CD14-positive monocyte (primary cell): ENCODE measurements at regions not wholly inside any gene's neighbourhood (a gene's known extent, or its start where the extent isn't known, plus 50 kb on each side); places are given as distances from the start of the nearest gene placed in this dataset.

ENCODE experiments used
- DNase-seq, 3 donors: peaks; one replicate each; pipeline ENCODE4 v3.0.0-alpha.2; 2011 to 2022
- H2AFZ ChIP-seq: 2 replicates; pipeline ENCODE4 v1.6.0; 2012; ENCODE audit warnings: mild to moderate bottlenecking, low read depth, low read length, inconsistent platforms; ENCODE audit not compliant: insufficient read depth, poor library complexity, severe bottlenecking
- H3K27ac ChIP-seq, 2 donors: 1 replicate in 1 of 2; 2 replicates in 1 of 2; pipeline ENCODE4 v1.5.1; 2012 to 2013; ENCODE audit warnings: low read length in 2 of 2, control low read depth in 1 of 2, inconsistent platforms in 1 of 2, low read depth in 1 of 2, mild to moderate bottlenecking in 1 of 2
- H3K27me3 ChIP-seq, 2 donors: one replicate each; pipeline versions ENCODE4 v1.6.0 to v1.6.1; 2011 to 2013; ENCODE audit warnings: low read length in 2 of 2; ENCODE audit not compliant: control insufficient read depth in 2 of 2, insufficient read depth in 2 of 2
- H3K36me3 ChIP-seq, 2 donors: replicated peaks in 1 of 2; 1 replicate in 1 of 2; 2 replicates in 1 of 2; pipeline versions ENCODE4 v1.5.1 to v1.6.1; 2012 to 2013; ENCODE audit warnings: low read length in 2 of 2, control low read depth in 1 of 2, inconsistent platforms in 1 of 2, mild to moderate bottlenecking in 1 of 2; ENCODE audit not compliant: insufficient read depth in 2 of 2, control insufficient read depth in 1 of 2
- H3K4me1 ChIP-seq, 2 donors: 1 replicate in 1 of 2; 2 replicates in 1 of 2; pipeline versions ENCODE4 v1.5.1 to v1.6.1; 2012 to 2013; ENCODE audit warnings: low read length in 2 of 2, control low read depth in 1 of 2, inconsistent platforms in 1 of 2, mild to moderate bottlenecking in 1 of 2, moderate library complexity in 1 of 2; ENCODE audit not compliant: insufficient read depth in 2 of 2, control insufficient read depth in 1 of 2
- H3K4me2 ChIP-seq: replicated peaks from 2 replicates; pipeline ENCODE3; 2012; ENCODE audit warnings: low read length, moderate library complexity, mild to moderate bottlenecking; ENCODE audit not compliant: poor library complexity, severe bottlenecking; ENCODE audit errors: extremely low read depth
- H3K4me3 ChIP-seq, 3 experiments: fragments of 200-600 bp in 1 of 3; sonication (generic) in 1 of 3; replicated peaks in 1 of 3; 1 replicate in 2 of 3; 2 replicates in 1 of 3; pipeline ENCODE4 v1.5.1; 2011 to 2013; ENCODE audit warnings: low read length in 3 of 3, mild to moderate bottlenecking in 3 of 3, control low read depth in 2 of 3, low read depth in 2 of 3, inconsistent platforms in 1 of 3, moderate library complexity in 1 of 3
- H3K79me2 ChIP-seq: 2 replicates; pipeline ENCODE4 v1.6.0; 2012; ENCODE audit warnings: mild to moderate bottlenecking, control low read depth, inconsistent platforms, low read length, moderate library complexity; ENCODE audit not compliant: insufficient read depth
- H3K9ac ChIP-seq: 2 replicates; pipeline ENCODE4 v1.6.0; 2017; ENCODE audit warnings: low read length, mild to moderate bottlenecking; ENCODE audit not compliant: insufficient read depth, poor library complexity, severe bottlenecking
- H3K9me3 ChIP-seq, 2 donors: replicated peaks in 1 of 2; 1 replicate in 1 of 2; 2 replicates in 1 of 2; pipeline versions ENCODE4 v1.5.1 to v1.6.1; 2012 to 2013; ENCODE audit warnings: low read length in 2 of 2, control low read depth in 1 of 2; ENCODE audit not compliant: control insufficient read depth in 1 of 2, insufficient read depth in 1 of 2
- H4K20me1 ChIP-seq: 2 replicates; pipeline ENCODE4 v1.6.0; 2012; ENCODE audit warnings: mild to moderate bottlenecking, low read length, control low read depth, moderate library complexity; ENCODE audit not compliant: insufficient read depth
- H3K27ac Mint-ChIP-seq, 7 donors: one replicate each; pipeline ENCODE4 v1.8.0; 2020; ENCODE audit warnings: mild to moderate bottlenecking in 7 of 7, mixed read lengths in 7 of 7, moderate library complexity in 6 of 7, inconsistent platforms in 2 of 7
- H3K27me3 Mint-ChIP-seq, 3 donors: one replicate each; pipeline ENCODE4 v1.8.0; 2021 to 2022; ENCODE audit warnings: low read depth in 3 of 3, mild to moderate bottlenecking in 3 of 3, mixed read lengths in 3 of 3, moderate library complexity in 3 of 3, inconsistent platforms in 1 of 3
- H3K36me3 Mint-ChIP-seq, 2 donors: one replicate each; pipeline ENCODE4 v1.8.0; 2020; ENCODE audit warnings: mixed read lengths in 2 of 2, inconsistent platforms in 1 of 2, mild to moderate bottlenecking in 1 of 2
- H3K4me1 Mint-ChIP-seq: one replicate; pipeline ENCODE4 v1.8.0; 2020; ENCODE audit warnings: mild to moderate bottlenecking, mixed read lengths
- H3K4me3 Mint-ChIP-seq, 2 donors: one replicate each; pipeline ENCODE4 v1.8.0; 2020; ENCODE audit warnings: mild to moderate bottlenecking in 2 of 2, mixed read lengths in 2 of 2, moderate library complexity in 1 of 2
- H3K9me3 Mint-ChIP-seq, 7 donors: one replicate each; pipeline ENCODE4 v1.8.0; 2020 to 2022; ENCODE audit warnings: mixed read lengths in 7 of 7, mild to moderate bottlenecking in 6 of 7, moderate library complexity in 6 of 7, inconsistent platforms in 2 of 7
- WGBS: methylation state at CpG from one replicate; pipeline ENCODE4 v1.1.5; 2013; ENCODE audit warnings: missing lambda C conversion rate; ENCODE audit not compliant: insufficient coverage; 5-methylcytosine and 5-hydroxymethylcytosine counted together
- intact Hi-C, 2 donors: fragments of 100-400 bp; cut with micrococcal nuclease; formaldehyde crosslinking; loops; one replicate each; pipeline versions ENCODE4 v1.15.0 to v1.15.1; 2023
- TF ChIP-seq, protein P1 (sequence below): fragments of 200-600 bp; IDR thresholded peaks from one replicate; pipeline ENCODE4 v1.8.0; 2022; ENCODE audit warnings: antibody characterized with exemption, mild to moderate bottlenecking

DNA sequence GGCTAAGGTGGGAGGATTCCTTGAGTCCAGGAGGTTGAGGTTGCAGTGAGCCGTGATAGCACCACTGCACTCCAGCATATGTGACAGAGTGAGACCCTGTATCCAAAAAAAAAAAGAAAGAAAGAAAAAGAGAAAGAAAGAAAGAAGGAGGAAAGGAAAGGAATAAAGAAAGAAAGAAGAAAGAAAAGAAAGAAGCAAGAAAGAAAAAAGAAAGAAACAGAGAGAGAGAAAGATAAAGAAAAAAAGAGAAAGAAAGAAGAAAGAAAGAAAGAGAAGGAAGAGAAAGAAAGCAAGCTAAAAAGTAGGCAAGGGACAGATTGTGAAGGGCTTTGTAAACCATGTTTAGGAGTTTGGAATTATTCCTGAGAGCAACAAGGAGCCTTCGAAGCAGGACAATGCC lies 80.1 kb downstream of the MAB21L3 start:
- Mint-ChIP-seq H3K4me1 (no peaks in the 10 kb centered on the region), H3K9me3 (peaks cover 0 to 8% (median 1%) of the 10 kb centered on the region in 7 donors), H3K36me3 (no peaks in the 10 kb centered on the region), H3K27ac (no peak overlapping the region), H3K4me3 (no peak overlapping the region), H3K27me3 (peaks cover 5 to 9% (median 7%) of the 10 kb centered on the region in 3 donors)
- TF ChIP-seq, protein P1, sequence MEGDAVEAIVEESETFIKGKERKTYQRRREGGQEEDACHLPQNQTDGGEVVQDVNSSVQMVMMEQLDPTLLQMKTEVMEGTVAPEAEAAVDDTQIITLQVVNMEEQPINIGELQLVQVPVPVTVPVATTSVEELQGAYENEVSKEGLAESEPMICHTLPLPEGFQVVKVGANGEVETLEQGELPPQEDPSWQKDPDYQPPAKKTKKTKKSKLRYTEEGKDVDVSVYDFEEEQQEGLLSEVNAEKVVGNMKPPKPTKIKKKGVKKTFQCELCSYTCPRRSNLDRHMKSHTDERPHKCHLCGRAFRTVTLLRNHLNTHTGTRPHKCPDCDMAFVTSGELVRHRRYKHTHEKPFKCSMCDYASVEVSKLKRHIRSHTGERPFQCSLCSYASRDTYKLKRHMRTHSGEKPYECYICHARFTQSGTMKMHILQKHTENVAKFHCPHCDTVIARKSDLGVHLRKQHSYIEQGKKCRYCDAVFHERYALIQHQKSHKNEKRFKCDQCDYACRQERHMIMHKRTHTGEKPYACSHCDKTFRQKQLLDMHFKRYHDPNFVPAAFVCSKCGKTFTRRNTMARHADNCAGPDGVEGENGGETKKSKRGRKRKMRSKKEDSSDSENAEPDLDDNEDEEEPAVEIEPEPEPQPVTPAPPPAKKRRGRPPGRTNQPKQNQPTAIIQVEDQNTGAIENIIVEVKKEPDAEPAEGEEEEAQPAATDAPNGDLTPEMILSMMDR, result no peak
- no peaks in the 10 kb centered on the region for H4K20me1 ChIP-seq
- 92% methylated on average over 1 of the region's 2 CpGs for WGBS
- no peak overlapping the region for H2AFZ ChIP-seq
- no peak overlapping the region for H3K9ac ChIP-seq
- DNase-seq, result no peak
- intact Hi-C loops, result no loop called here
- H3K9me3 ChIP-seq, result no peaks in the 10 kb centered on the region
- H3K4me1 ChIP-seq, result no peaks in the 10 kb centered on the region
- no peaks in the 10 kb centered on the region for H3K79me2 ChIP-seq
- H3K4me2 ChIP-seq, result no peak overlapping the region
- H3K4me3 ChIP-seq, result no peak overlapping the region
- no peaks in the 10 kb centered on the region for H3K36me3 ChIP-seq
- H3K27ac ChIP-seq, result no peak overlapping the region
- H3K27me3 ChIP-seq, result peaks cover 0 to 2% of the 10 kb centered on the region in 2 donors

DNA sequence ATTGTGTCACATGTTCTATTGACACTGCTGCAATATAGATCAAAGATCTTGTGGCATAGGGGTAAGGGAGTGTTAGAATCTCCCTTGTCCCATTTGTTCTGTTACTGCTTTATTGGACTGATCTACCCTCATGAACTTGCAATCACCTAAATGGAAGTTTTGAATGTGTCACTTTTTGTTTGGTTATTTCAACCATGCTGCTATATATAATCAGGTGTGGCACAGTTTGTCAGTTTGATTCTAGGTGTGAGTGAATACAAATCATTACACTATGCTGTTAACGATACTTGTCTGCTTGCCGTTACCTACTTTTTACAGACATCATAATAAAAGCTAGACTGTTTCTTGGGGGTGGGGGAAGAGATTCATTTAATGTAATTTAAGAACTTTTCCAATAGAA lies 82.6 kb downstream of the MAB21L3 start:
- TF ChIP-seq, protein P1, result no peak
- Histone ChIP-seq H3K79me2 (no peaks in the 10 kb centered on the region), H4K20me1 (no peaks in the 10 kb centered on the region), H3K36me3 (no peaks in the 10 kb centered on the region), H3K9ac (no peak overlapping the region), H3K27ac (no peak overlapping the region), H3K27me3 (peaks cover 0 to 2% of the 10 kb centered on the region in 2 donors), H3K4me2 (no peak overlapping the region), H3K9me3 (no peaks in the 10 kb centered on the region), H2AFZ (no peak overlapping the region), H3K4me3 (no peak overlapping the region), H3K4me1 (no peaks in the 10 kb centered on the region)
- intact Hi-C loops, result no loop called here
- Mint-ChIP-seq H3K4me3 (no peak overlapping the region), H3K36me3 (no peaks in the 10 kb centered on the region), H3K27ac (no peak overlapping the region), H3K9me3 (peaks cover 0 to 8% (median 1%) of the 10 kb centered on the region in 7 donors), H3K4me1 (no peaks in the 10 kb centered on the region), H3K27me3 (peaks cover 5 to 10% (median 10%) of the 10 kb centered on the region in 3 donors)
- no CpG with 5 or more reads among the region's 2 CpGs for WGBS
- no peak for DNase-seq
